GM19328 (cell line): ENCODE measurements at regions not wholly inside any gene's neighbourhood (a gene's known extent, or its start where the extent isn't known, plus 50 kb on each side); places are given as distances from the start of the nearest gene placed in this dataset.

ENCODE experiments used
- ATAC-seq: cut with Tn5 transposase; IDR thresholded peaks from one replicate; pipeline ENCODE4 v1.9.1; 2021; ENCODE audit warnings: mild to moderate bottlenecking, moderate library complexity; ENCODE audit not compliant: unreplicated experiment

GRCh38 chr3:28645149-28645548 is 296.5 kb upstream of the AZI2 start:
- no peak for ATAC-seq

DNA sequence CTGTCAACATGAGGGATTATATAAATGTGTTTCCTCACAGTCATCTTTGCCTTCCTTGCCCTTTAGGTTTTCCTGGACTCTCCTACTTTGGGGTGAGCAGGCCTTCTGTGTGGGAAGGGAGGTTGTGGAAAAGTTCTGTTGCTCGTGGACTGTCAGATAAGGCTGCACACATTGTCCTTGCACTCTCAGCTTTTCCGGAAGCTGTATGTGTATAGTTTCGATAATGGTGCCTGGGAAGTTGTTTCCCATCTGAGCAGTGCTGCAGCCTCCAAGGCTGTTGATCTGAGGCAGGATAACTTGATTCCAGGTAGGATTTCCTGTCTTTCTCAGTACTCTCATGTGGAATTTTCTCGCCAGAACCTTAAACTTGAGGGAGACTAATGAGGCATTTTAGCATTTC is 297.8 kb upstream of the AZI2 start:
- ATAC-seq: no peak

GRCh38 chr3:28649266-28649665 is 300.6 kb upstream of the AZI2 start:
- ATAC-seq: no peak

- ATAC-seq: no peak
Measured at GRCh38 chr3:28651159-28651558, 302.5 kb upstream of the AZI2 start.

DNA sequence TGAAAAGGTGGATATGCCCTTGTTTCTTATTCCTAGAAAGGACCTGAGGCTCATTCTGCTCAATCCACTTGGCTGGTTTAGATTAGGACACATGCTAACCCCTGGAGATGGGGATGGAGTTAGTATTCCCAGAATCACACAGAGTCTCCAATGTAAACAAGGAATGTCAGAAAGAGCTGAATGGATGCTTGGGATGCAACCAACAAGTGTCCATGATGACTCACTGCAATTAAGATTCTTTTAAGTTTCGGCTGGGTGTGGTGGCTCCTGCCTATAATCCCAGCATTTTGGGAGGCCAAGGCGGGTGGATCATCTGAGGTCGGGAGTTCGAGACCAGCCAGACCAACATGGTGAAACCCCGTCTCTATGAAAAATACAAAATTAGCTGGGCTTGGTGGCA is 315.5 kb upstream of the AZI2 start:
- ATAC-seq: no peak

GRCh38 chr3:28667646-28668621 is 319.3 kb upstream of the AZI2 start:
- ATAC-seq: peak; percentile 97

DNA sequence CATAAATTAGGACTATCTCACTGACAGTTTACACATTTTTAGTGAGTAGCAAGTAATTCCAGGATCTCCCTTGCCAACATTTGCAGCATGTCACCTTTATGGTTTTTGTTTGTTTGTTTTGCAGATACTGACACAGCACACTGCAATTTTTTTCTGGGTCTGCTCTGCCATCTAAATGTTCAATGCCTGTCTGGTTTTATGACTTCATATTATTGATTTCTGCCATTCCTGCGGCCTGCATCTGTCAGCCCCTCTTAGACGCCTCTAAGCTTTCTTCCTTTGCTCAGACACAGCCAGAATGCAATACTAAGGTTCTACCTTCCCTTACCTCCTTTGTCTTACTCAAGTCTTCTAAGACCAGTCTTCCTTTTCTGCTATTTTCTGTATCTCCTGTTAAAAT is 321.2 kb upstream of the AZI2 start:
- no peak for ATAC-seq

- no peak for ATAC-seq
Measured at GRCh38 chr3:28672406-28672805, 323.8 kb upstream of the AZI2 start.

DNA sequence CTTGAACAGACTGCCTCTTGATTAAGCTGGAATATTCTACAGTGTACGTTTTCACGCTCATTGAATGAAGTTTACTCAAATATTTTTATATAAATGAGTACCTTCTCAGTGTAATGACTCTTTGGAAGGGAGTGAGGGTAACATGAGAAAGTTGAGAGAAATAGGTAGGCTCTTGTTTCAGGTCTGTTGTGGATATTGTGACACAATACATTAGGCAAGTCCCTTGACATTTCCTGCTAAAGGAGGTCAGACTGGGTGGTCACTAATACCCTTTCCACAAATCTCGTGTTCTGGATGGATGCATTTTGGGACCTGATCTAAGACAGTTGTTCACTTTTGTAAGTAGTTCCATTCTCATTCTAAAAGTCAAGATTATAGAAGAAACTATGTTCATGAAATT is 324.8 kb upstream of the AZI2 start:
- ATAC-seq: no peak

- no peak for ATAC-seq
Measured at GRCh38 chr3:28674212-28674611, 325.6 kb upstream of the AZI2 start.

GRCh38 chr3:28677581-28677980 is 329.0 kb upstream of the AZI2 start:
- no peak for ATAC-seq

- no peak for ATAC-seq
Measured at GRCh38 chr3:28678086-28678485, 329.5 kb upstream of the AZI2 start.

DNA sequence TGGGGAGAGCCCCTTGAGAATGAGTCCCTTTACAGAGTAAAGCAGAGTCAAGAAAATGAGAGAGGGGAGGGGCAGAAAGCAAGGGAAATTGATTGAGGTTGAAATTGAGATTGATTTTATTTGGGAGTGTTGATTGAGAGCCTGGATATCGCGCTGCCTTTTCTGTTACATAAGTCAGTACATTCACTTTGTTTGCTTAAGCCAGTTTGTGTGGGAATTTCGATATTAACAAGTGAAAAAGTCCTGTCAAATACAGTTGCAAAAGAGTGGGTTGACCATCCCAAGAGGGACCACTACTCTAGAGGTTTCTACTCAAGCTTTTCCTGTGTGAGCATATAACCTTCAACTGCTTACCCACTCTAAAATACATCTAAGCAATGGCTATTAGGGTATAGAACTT is 331.4 kb upstream of the AZI2 start:
- no peak for ATAC-seq

DNA sequence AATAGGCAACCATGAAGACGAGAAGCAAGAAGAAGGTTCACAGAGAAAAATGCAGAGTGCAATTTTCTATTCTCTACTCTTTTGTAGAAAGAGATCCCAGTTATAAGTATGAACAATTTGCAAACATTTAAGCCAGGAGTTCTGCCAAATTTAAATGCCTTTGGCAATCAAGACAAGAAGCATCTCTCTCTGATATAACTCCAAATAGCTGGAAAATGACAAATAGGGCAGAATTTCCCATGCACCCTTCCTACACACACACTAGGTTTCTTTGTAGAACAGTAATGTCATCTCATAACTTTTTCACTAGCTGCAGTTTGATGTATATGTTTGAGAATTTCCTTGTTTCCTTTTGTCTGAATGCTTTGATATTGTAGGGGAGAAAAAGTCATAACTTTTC is 333.5 kb upstream of the AZI2 start:
- ATAC-seq: no peak

- ATAC-seq: no peak
Measured at GRCh38 chr3:28690176-28690575, 341.6 kb upstream of the AZI2 start.

GRCh38 chr3:28698706-28699105 is 350.1 kb upstream of the AZI2 start:
- no peak for ATAC-seq

GRCh38 chr3:28699283-28699682 is 350.7 kb upstream of the AZI2 start:
- ATAC-seq: no peak

GRCh38 chr3:28700728-28701127 is 352.1 kb upstream of the AZI2 start:
- ATAC-seq: no peak

- no peak for ATAC-seq
Measured at GRCh38 chr3:28703843-28704242, 355.2 kb upstream of the AZI2 start.

GRCh38 chr3:28711293-28711692 is 362.7 kb upstream of the AZI2 start:
- no peak for ATAC-seq

DNA sequence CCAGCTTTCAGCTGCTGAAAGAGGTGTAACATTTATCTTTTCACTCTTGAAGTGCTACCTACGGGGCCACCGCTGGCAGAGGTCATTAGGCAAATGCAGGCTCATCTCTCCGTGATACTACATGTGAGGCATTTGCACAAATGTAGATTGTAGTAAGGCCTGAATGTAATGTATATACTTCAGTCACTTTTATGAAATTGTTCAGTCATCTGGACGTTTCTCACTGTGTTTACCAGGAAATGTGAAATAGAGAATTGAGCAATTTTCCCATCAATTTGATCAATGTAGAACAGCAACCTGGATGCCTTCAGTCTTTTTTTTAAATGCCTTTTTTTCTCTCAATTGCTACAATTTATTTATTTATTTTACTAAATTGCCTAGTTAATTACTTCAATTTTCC is 368.3 kb upstream of the AZI2 start:
- no peak for ATAC-seq

DNA sequence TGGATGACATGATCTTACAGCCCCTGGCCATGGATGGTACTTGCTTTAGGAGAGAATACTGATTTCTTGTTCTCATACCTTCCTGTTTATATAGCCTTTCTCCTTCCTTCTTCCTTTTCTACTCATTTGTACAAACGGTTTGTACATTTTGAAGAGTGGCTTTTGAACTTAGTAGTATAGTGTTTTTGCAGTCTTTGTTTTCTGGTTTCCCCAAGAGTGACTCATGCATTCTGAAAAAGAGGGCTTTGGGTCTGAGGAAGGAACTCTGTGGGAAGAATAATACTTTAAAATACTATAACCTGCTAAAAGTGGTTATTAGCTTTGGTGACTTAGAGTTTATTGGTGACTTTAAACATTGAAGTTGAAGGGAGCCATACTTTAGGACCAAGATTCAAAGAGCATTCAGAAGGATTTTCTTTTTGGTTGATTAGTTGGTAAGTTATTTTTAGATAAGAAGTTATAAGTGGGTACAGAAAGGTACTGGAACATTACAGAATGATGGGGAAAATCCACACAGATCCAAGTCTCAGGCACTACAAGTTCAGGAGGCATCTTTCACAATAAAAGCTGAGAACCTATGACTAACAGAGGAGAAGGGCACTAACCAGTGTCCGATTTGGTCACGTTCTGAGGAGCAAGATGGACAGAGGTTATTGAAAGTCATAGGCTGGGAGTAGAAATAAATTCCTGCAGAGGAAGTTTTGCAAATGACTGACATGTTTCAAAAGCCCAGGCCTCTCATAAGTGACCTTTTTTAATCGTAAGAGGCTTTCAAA is 369.6 kb upstream of the AZI2 start:
- no peak for ATAC-seq
